Stimulated activated CD8-positive, alpha-beta memory T cell treated with anti-CD3 and anti-CD28 coated beads, Interleukin-15, amount 100 ng/mL, for 48 hours (primary cell): ENCODE measurements at regions not wholly inside any gene's neighbourhood (a gene's known extent, or its start where the extent isn't known, plus 50 kb on each side); places are given as distances from the start of the nearest gene placed in this dataset.
"Not testable (repeated sequence)": the region's sequence is repeated elsewhere in the genome, so short reads cannot be mapped to it uniquely, and the experiment has no call there.

Experiments used
- DNase-seq, 2 donors: peaks; one replicate each; pipeline ENCODE4 v3.0.0-alpha.2; 2020; ENCODE audit warnings: low read depth in 2 of 2

DNA sequence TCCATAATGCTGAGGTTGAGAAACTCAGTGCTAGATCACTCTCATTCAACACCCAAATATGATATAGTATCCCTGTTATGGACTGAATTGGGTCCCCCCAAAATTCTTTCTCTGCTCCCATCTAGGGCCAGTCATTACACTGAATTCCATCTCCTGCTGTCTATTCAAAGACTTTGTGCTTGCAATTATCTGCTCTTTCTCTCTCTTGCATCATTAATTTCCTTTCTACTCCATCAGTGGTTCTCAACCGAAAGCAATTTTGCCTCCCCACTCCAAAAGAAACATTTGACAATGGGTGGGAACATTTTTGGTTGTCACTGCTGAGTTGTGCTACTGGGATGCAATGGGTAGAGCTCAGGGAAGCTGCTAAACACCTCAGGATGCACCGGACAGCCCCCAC is 271.5 kb upstream of the CDYL start:
- DNase-seq, result no peak

DNA sequence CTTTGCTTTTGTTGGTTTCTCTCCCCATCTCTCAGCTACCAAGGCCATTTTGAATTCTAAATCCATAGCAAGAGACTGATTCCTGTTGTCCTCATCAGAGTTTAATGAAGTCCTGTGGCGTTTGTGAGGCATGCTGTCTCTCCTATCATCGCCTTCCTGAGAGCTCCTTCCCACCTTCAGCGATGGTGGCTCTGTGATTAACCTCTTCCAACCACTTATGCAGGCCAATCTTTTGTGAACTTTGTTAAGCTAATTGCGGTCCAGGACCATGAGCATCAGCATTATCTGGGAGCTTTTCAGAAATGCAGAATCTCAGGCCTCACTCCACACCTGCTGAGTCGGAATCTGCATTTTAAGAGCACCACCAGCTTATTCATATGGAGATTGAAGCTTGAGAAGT is 272.5 kb upstream of the CDYL start:
- DNase-seq, result no peak

- DNase-seq, result no peak
Measured at GRCh38 chr6:4496284-4496683, 279.9 kb upstream of the CDYL start.

GRCh38 chr6:4491501-4492260 is 284.5 kb upstream of the CDYL start:
- no peak for DNase-seq

- no peak for DNase-seq
Measured at GRCh38 chr6:4489538-4489937, 286.7 kb upstream of the CDYL start.

DNA sequence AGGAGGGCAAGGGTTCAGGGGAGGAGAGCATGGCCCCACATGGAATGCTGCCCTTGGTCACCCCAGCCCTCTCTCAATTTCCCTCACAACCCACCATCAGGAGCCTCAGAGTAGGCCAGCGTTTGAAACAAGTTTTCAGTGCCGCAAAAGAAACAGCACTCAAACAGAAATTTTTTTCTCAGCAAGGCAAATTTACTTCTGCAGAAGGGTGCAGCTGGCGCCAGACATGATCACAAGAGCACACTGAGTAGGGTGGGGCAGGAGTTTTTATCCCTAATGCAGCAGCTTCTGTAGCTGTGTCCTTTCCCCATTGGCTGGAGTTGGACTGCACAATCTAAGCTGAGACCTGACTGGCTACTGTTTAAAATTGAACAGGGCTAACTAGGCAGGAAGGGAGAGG is 287.8 kb upstream of the CDYL start:
- no peak for DNase-seq

GRCh38 chr6:4487538-4487937 is 288.7 kb upstream of the CDYL start:
- DNase-seq, result no peak

DNA sequence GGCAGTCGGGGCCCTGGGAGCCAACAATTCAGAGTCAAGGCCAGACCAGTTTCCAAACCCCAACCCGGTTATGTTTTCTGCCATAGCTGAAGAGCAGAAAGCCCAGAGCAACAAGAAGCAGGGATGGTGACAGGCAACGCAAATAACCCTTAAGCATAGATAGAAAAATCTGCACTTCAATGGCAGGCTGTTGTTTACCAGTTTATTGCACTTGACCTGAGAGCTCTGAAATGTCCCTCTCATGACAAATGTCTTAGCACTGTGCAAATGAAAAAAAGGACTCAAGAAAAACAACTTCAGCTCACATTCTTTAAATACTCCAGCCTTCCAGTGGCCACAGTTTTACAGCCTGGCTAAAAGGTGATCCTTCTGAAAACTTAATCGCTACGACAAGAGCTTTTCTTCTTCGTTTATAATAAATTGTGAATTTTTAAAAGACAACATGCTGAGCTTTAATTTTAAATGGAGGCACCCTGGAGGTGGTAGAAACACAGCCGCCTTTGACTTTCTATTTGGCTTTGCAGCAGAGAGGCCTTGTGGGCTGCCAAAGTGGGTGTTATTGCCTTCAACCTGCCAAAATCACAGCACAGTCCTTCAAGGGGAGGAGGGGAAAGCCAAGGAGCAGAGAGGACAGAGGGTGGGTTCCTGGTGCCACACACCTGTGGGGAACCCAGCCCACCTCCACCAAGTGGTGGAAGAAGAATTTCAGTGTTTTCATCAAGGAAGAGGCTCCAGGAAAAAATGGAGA is 289.5 kb upstream of the CDYL start:
- DNase-seq, result no peak

GRCh38 chr6:4485735-4486134 is 290.5 kb upstream of the CDYL start:
- DNase-seq, result no peak

DNA sequence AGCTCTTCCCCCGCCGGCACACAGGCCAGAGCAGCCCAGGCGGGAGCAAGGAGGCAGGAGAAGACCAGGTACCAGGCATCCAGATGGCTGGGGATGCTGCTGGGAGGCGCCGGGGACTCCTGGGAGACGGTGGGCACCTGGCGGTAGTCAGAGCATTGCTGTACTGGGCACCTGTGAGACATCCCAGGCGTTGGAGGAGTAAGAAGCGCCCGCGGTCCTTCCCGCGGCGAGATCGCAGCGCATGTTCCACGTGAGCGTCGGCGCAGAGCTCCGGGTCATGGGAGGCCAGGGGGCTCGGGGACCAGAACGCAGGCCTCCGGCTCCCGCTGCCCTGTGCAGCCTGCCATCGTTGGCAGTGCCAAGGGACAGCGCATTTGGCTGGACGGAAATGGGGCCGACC is 293.7 kb upstream of the CDYL start:
- no peak for DNase-seq

DNA sequence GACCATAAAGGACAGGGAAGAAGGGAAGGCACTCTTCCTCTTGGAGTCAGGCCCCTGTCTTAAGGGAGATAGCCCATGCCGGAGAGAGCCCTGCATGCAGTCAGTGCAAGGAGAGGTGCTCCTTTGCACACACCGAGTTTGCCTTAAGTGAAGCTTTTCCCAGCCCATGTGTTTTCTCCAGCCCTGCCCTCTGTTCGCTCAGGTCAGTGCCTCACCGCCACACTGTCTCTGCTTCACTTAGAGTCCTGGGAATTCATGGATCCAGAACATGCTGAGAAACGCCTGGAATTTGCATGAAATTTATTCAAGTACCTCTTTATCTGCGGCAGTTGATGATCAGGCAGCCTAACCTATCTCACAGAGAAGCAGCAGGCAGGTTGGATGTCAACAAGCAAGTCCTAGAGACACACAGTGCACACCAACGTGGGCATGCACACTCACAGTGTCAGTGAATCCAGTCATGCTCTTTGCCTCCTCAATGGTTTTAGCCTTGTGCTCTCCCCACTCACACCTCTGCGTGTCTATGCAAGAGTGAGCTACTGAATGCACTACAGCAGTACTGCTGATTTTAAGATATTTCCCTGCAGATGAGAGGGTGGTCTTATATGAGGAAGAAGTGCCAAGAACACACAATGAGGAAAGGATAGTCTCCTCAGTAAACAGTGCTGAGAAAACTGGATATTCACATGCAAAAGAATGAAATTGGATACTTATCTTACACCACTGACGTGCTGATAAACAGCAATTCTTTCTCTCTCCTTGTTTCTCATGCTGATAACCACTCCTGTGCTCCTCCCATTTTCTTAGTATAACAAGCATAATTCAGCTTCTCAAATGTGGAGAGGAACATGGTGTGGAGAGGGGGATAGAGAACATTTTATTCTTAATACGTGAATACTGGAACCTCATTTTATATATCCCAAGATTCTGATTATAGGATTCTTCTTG is 295.1 kb upstream of the CDYL start:
- DNase-seq, result no peak

GRCh38 chr6:4478098-4478497 is 298.1 kb upstream of the CDYL start:
- DNase-seq, result no peak

DNA sequence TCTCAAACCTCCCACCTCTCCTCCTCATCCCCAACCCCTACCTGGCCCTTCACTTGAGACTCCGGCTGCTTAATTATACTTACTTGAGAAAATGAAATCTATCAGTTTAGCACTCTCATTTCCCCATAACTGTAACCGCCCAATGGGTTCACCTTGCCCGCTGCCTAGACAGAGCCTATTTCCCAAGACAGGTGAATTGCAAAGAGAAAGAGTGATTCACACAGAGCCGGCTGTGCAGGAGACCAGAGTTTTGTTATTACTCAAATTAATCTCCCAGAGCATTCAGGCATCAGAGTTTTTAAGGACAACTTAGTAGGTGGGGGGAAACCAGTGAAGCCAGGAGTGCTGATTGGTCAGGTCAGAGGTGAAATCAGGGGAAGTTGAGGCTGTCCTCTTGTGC is 301.4 kb upstream of the CDYL start:
- no peak for DNase-seq

DNA sequence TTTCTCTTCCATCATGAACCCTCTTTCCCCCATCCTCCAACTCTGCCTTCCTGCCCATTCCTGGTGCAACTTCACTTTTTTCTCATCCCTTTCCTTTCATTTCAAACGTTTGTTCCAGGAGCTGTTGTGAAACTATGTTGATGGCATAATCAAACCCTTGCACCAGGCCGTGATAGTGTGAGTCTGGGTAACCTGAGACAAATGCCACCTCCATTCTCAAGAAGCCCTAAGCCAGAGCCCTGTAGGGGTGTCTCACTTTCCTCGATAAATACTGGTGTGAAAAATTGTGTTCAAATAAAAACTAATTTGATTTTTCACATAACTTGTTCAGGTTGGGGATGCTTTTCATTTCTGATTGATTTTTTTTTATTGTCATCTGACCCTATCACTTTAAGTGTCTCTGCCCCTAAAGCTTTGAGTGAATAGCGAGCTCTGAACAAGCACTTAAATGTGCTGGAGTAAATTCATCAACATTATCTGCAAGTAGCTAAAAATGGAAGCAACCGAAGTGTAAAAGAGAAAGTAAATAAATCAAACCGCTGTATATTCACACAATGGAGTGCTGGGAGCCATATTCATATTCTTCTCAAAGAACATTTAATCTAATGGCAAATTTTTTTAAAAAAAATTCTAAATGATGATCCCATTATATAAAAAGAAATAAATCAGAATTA is 303.1 kb upstream of the CDYL start:
- DNase-seq, result no peak

DNA sequence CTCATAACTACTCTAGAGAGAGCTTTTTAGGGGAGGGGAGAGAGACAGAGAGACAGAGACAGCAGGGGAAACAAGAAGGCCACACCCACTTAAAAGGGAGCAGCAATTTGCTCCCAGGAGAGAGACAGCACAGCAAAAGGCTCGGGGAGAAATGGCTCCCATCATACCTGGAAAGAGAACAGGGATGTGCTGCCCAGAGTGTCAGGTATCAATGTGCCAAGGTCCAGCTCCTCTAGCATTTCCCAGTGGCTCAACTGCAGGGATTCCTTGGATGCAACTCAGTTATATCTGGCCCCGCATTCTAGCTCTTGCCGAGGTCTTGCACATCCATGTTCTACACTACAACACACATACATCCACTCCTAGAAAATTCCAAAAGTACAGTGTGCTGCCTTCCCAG is 304.0 kb upstream of the CDYL start:
- no peak for DNase-seq

DNA sequence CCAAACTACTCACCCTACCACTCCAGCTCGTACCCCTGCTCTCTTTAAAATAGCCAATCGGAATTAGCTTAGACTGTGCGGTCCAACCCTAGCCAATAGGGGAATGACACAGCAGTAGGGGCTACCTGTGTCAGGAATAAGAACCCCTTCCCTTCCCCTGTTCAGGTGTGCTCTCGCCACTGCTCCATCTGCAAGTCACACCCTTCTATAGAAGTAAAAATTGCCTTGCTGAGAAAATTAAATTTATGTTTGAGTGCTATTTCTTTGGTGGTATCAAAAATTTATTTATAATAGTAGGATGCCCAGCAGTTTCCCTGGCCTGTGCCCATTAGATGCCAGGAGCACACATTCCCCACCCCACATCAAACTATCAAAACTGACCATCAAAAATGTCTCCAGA is 304.7 kb upstream of the CDYL start:
- not testable (repeated sequence) for DNase-seq

GRCh38 chr6:4470698-4471210 is 305.4 kb upstream of the CDYL start:
- DNase-seq, result no peak

- DNase-seq, result no peak
Measured at GRCh38 chr6:4466769-4467480, 309.3 kb upstream of the CDYL start.

GRCh38 chr6:4466261-4466660 is 309.9 kb upstream of the CDYL start:
- DNase-seq, result no peak

DNA sequence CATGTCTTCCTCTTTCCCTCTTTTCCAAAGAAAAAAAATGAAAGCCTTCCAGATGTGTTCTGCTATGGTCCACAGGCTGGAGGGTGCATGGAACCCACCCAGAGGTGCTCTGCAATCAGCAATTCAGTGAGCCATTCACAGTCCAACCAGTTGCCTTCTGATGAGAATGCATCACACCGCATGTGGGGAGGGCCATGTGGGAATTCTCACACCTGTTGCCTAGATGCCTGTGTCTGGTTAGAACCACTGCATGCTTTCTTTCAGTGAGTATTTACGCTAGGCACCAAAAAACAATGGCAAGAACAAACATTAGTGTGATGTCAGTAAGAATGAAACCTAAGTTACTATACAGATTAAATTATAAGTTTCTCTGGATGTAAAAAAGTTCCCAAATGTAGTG is 311.6 kb upstream of the CDYL start:
- no peak for DNase-seq

GRCh38 chr6:4463236-4463635 is 313.0 kb upstream of the CDYL start:
- DNase-seq, result no peak
